DLD1 (cell line): ENCODE measurements at regions not wholly inside any gene's neighbourhood (a gene's known extent, or its start where the extent isn't known, plus 50 kb on each side); places are given as distances from the start of the nearest gene placed in this dataset.

ENCODE experiments used
- in situ Hi-C: cut with HindIII; loops from 2 replicates; pipeline ENCODE4 v1.10.0; 2017; ENCODE audit warnings: low sequenced_read_pairs

- in situ Hi-C loops = no loop called here
Observed at GRCh38 chr10:124288486-124288885, 130.2 kb downstream of the OAT start.

GRCh38 chr10:124287791-124288190 lies 130.9 kb downstream of the OAT start:
- in situ Hi-C loops = no loop called here

GRCh38 chr10:124287071-124287685 lies 131.5 kb downstream of the OAT start:
- in situ Hi-C loops = no loop called here

- in situ Hi-C loops = no loop called here
Observed at GRCh38 chr10:124286621-124287020, 132.1 kb downstream of the OAT start.

- in situ Hi-C loops = no loop called here
Observed at GRCh38 chr10:124285587-124286527, 132.9 kb downstream of the OAT start.

GRCh38 chr10:124283949-124284250 lies 134.8 kb downstream of the OAT start:
- in situ Hi-C loops = no loop called here

- in situ Hi-C loops = no loop called here
Observed at GRCh38 chr10:124283215-124283948, 135.3 kb downstream of the OAT start.

- in situ Hi-C loops = no loop called here
Observed at GRCh38 chr10:124282326-124282725, 136.4 kb downstream of the OAT start.

- in situ Hi-C loops = no loop called here
Observed at GRCh38 chr10:124281666-124282065, 137.1 kb downstream of the OAT start.

- in situ Hi-C loops = no loop called here
Observed at GRCh38 chr10:124280916-124281315, 137.8 kb downstream of the OAT start.

- in situ Hi-C loops = no loop called here
Observed at GRCh38 chr10:124279882-124280281, 138.8 kb downstream of the OAT start.

GRCh38 chr10:124279298-124279697 lies 139.4 kb downstream of the OAT start:
- in situ Hi-C loops = no loop called here

GRCh38 chr10:124278356-124278755 lies 140.4 kb downstream of the OAT start:
- in situ Hi-C loops = no loop called here

GRCh38 chr10:124273141-124273540 lies 145.6 kb downstream of the OAT start:
- in situ Hi-C loops = no loop called here

GRCh38 chr10:124271676-124272075 lies 147.0 kb downstream of the OAT start:
- in situ Hi-C loops = no loop called here

GRCh38 chr10:124270530-124271327 lies 148.0 kb downstream of the OAT start:
- in situ Hi-C loops = no loop called here

- in situ Hi-C loops = no loop called here
Observed at GRCh38 chr10:124268976-124269375, 149.7 kb downstream of the OAT start.

- in situ Hi-C loops = no loop called here
Observed at GRCh38 chr10:124267911-124268549, 150.7 kb downstream of the OAT start.

- in situ Hi-C loops = no loop called here
Observed at GRCh38 chr10:124267231-124267885, 151.4 kb downstream of the OAT start.
